Esophagus mucosa (tissue), 1 donor: ENCODE measurements at regions not wholly inside any gene's neighbourhood (a gene's known extent, or its start where the extent isn't known, plus 50 kb on each side); places are given as distances from the start of the nearest gene placed in this dataset.

Experiments
- ATAC-seq: fragments of 200-7000 bp; cut with Tn5 transposase; one replicate; pipeline ENCODE4 v1.9.1; 2020
- donor health status: DM: yes; HTN: yes; CAD: no.

GRCh38 chr18:61948846-61949438, 56.1 kb upstream of the RNF152 start:
- ATAC-seq, result no peak

DNA sequence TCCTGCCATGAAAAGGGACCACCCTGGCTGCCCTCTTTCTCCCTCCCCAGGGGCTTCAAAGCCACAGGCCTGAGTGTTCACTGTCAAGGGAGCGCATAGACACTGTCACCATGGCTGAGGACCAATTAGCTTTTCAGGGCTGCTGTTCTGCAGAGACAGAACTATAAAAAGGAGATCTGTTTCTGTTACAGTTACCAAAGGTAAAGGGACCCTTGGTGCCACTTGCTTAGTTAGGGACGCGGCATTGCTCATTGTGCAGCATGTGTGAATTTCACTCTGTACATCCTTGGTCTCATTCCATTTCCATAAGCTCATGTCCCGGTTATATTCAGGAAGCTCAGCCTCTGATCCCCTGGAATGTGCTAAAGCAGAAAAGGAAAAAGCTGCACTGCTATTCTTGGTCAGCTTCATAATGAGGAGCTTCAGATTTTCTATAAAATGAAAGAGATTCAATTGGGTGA, 55.5 kb upstream of the RNF152 start:
- no peak for ATAC-seq

DNA sequence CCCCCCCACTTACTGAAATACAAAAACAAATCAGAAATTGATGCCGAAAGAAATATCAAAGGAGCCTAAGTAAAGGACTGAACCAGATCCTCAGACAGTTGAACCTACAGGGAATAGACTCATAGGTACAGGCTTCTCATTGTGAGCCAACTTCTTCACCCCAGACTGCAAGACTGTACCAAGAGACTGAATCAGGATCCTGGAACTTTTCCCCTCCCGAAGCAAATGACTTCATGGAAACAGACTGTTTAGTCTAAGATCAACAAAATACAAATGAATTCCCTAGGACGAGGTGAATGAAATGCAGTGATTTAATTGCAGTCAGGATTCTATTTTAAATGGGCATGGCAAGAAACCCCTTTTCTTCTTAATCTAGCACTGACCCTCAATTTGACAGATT, 53.6 kb upstream of the RNF152 start:
- ATAC-seq, result no peak

GRCh38 chr18:61943175-61943964, 50.6 kb upstream of the RNF152 start:
- ATAC-seq, result no peak
